Kidney epithelial cell (primary cell): ENCODE measurements at regions not wholly inside any gene's neighbourhood (a gene's known extent, or its start where the extent isn't known, plus 50 kb on each side); places are given as distances from the start of the nearest gene placed in this dataset.

Source experiments
- DNase-seq: peaks from one replicate; pipeline ENCODE4 v3.0.0-alpha.2; 2010; ENCODE audit warnings: low read depth
- H3K27me3 ChIP-seq: 2 replicates; pipeline ENCODE4 v1.6.0; 2011; ENCODE audit warnings: low read length; ENCODE audit not compliant: control insufficient read depth, insufficient read depth
- H3K36me3 ChIP-seq: 2 replicates; pipeline ENCODE4 v1.5.1; 2011; ENCODE audit warnings: low read length; ENCODE audit not compliant: control insufficient read depth, insufficient read depth
- H3K4me3 ChIP-seq: 2 replicates; pipeline ENCODE4 v1.5.1; 2011; ENCODE audit warnings: low read depth, mild to moderate bottlenecking, control low read depth, low read length
- TF ChIP-seq, protein P1 (sequence below): IDR thresholded peaks from 2 replicates; pipeline ENCODE4 v1.5.1; 2011; ENCODE audit warnings: mild to moderate bottlenecking, moderate library complexity, low read length, control low read depth, inconsistent platforms; ENCODE audit not compliant: insufficient read depth, poor library complexity, severe bottlenecking

DNA sequence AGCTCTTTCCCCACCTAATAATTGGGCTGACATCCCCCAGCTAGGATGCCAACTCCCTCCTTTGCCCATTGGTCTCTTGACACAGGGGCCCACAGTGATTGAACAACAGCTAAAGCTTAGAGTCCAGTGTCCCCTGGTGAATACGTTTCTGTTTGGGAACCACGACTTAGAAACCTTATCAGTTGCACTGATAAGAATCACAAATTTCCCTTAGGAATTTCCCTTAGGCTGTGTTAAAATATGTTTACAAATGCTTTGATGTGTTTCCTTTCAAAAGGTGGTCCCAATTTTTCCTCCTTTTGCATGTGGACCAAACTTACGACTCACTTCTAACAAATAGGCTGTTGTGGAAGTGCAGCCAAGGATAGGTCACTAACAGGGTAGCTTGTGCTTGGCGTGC lies 126.0 kb upstream of the INHBA start:
- TF ChIP-seq, protein P1, sequence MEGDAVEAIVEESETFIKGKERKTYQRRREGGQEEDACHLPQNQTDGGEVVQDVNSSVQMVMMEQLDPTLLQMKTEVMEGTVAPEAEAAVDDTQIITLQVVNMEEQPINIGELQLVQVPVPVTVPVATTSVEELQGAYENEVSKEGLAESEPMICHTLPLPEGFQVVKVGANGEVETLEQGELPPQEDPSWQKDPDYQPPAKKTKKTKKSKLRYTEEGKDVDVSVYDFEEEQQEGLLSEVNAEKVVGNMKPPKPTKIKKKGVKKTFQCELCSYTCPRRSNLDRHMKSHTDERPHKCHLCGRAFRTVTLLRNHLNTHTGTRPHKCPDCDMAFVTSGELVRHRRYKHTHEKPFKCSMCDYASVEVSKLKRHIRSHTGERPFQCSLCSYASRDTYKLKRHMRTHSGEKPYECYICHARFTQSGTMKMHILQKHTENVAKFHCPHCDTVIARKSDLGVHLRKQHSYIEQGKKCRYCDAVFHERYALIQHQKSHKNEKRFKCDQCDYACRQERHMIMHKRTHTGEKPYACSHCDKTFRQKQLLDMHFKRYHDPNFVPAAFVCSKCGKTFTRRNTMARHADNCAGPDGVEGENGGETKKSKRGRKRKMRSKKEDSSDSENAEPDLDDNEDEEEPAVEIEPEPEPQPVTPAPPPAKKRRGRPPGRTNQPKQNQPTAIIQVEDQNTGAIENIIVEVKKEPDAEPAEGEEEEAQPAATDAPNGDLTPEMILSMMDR = no peak
- no peak for DNase-seq
- Histone ChIP-seq H3K27me3 (no peaks in the 10 kb centered on the region), H3K36me3 (no peaks in the 10 kb centered on the region), H3K4me3 (no peak overlapping the region)

DNA sequence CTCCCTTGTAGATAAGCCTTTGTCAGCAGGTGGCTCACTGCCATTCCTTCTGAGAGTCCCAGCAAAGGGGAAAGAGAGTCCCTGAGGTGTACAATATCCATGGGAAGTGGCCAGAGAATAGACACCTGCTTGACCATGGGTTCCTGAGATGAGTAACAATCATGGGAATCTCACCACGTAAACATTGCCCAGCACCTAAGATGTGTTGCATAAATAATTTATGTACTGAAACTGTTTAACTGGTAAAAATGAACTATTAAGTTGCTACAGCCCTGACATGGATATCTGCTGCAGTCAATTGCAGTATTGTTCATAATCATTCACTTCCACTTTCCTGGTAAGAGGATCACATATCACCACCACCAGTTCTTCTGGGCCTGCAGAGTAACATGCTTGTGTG lies 123.8 kb upstream of the INHBA start:
- DNase-seq = no peak
- Histone ChIP-seq H3K36me3 (no peaks in the 10 kb centered on the region), H3K27me3 (no peaks in the 10 kb centered on the region), H3K4me3 (no peak overlapping the region)
- TF ChIP-seq, protein P1 = no peak

DNA sequence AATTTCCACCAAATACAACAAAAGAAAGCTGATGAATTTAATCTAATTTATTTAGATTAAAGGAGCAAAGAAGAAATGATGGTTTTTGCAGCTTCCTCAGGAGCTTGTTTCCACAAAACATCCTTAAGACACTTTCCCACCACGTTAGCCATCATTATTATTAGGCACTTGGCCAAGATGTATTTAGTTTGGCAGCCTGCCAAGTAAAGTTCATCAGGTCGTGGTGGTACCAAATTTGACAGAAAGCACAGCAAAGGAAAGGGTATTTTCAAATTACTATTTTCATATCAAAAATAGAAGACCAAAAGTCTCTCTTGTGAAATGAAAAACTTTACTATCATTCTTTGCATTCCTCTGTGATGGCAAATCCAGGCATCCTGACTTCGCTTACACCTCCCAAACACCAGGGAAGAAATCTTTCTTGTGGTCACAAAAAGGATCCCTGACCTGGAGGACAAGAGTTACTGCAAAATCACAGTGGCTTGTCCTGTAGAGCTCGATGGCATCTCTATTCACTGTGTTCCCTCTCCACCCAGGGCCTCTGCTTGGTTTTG lies 123.1 kb upstream of the INHBA start:
- H3K36me3 ChIP-seq = no peaks in the 10 kb centered on the region
- no peak for DNase-seq
- no peak overlapping the region for H3K4me3 ChIP-seq
- TF ChIP-seq, protein P1 = no peak
- no peaks in the 10 kb centered on the region for H3K27me3 ChIP-seq

DNA sequence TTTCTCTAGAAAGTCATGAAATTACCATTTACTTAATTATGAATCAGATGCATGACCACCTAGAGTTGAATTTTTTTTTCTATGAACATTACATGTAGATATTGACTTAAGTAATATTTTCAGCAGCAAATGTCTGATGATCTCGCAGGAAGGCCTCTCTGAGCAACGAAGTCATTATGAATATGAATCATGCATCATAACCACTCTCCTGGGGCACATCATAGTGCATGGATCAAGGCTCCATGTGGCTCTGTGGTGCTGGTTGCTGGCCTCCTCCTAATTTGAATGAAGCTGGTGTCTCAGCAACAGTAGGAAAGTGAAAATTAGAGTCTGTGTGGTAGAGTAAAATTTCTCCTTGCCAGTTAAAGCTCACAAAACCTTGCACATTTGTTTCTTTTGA lies 121.4 kb upstream of the INHBA start:
- no peaks in the 10 kb centered on the region for H3K27me3 ChIP-seq
- TF ChIP-seq, protein P1 = no peak
- H3K4me3 ChIP-seq = no peak overlapping the region
- no peaks in the 10 kb centered on the region for H3K36me3 ChIP-seq
- DNase-seq = no peak

DNA sequence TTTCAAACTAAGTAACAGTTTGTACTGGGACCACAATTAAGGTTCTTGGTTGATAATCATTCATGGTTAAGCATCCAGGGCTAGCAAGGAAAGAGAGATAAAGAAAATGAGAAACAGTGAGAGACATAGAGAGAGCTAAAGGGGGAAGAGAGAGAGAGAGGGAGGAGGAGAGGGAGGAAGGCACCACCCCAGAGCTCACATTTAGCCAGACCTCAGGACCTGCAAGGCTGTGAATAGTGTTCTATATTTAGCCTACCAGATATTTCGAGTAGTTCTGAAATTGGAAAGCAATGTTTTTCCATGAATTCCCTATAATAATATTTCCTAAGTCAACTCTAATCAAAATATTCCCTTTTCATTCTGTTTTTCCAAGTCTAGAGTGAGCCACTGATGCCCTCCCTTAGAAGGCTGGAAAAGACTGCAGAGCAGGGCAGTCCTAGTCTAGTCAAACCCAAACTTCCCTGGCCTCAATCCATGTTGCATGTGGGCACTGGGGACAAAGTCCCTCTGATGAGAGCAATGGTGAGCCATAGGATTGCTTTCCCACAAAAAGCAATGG lies 119.4 kb upstream of the INHBA start:
- no peaks in the 10 kb centered on the region for H3K36me3 ChIP-seq
- no peak for DNase-seq
- TF ChIP-seq, protein P1 = no peak
- H3K4me3 ChIP-seq = no peak overlapping the region
- no peaks in the 10 kb centered on the region for H3K27me3 ChIP-seq
